ENCODE measurements at regions not wholly inside any gene's neighbourhood (a gene's known extent, or its start where the extent isn't known, plus 50 kb on each side); places are given as distances from the start of the nearest gene placed in this dataset.

GRCh38 chr4:11632483-11632882 lies 203.8 kb upstream of the HS3ST1 start:
- Histone ChIP-seq H4K20me1 (replicated peaks in 1 of 2; ENCODE audit: control insufficient read depth in 1 of 2, insufficient read depth in 2 of 2, low read length in 2 of 2) (no peaks in the 10 kb centered on the region), H2BK5ac (ENCODE audit: low read depth, low read length) (no peak overlapping the region), H2AK5ac (ENCODE audit: low read depth, low read length) (no peak overlapping the region), H3K4me2 (ENCODE audit: insufficient read depth in 1 of 2, low read depth in 2 of 2, low read length in 2 of 2) (no peak overlapping the region), H3K23ac (ENCODE audit: insufficient read length) (no peak overlapping the region), H2AFZ (ENCODE audit: low read length) (no peak overlapping the region), H3K56ac (replicated peaks; ENCODE audit: insufficient read length, low read depth, low read length) (no peak overlapping the region), H3K79me2 (ENCODE audit: control insufficient read depth in 1 of 2, insufficient read depth in 2 of 2, low read length in 2 of 2) (no peaks in the 10 kb centered on the region), H3K4me3 (ENCODE audit: extremely low read depth in 1 of 4, insufficient read depth in 2 of 4, low read depth in 3 of 4, low read length in 4 of 4) (no peak overlapping the region), H3K4me1 (replicated peaks in 1 of 4; ENCODE audit: control insufficient read depth in 3 of 4, insufficient read depth in 4 of 4, low read length in 3 of 4) (peaks cover 0 to 2% (median 1%) of the 10 kb centered on the region in 4 experiments; a peak in 1 of 7 replicates), H3K14ac (ENCODE audit: insufficient read length) (no peak overlapping the region), H3K27me3 (replicated peaks in 1 of 4; ENCODE audit: control insufficient read depth in 3 of 4, extremely low read depth in 1 of 4, insufficient read depth in 3 of 4, low read length in 3 of 4) (no peaks in the 10 kb centered on the region), H3K9ac (replicated peaks in 1 of 4; ENCODE audit: extremely low read depth in 1 of 4, low read depth in 3 of 4, low read length in 3 of 4) (no peak overlapping the region), H2BK12ac (ENCODE audit: low read depth, low read length) (no peak overlapping the region), H3K4ac (replicated peaks; ENCODE audit: insufficient read length, low read depth, low read length) (no peak overlapping the region), H3K9me3 (ENCODE audit: insufficient read depth in 2 of 2, low read depth in 1 of 2, low read length in 1 of 2) (no peaks in the 10 kb centered on the region), H3K36me3 (ENCODE audit: control insufficient read depth in 2 of 4, insufficient read depth in 4 of 4, low read length in 3 of 4) (no peaks in the 10 kb centered on the region), H4K8ac (ENCODE audit: extremely low read depth, insufficient read depth, low read length) (no peak overlapping the region), H3K23me2 (ENCODE audit: low read depth, low read length) (no peaks in the 10 kb centered on the region), H2BK15ac (ENCODE audit: low read length) (no peak overlapping the region), H3K18ac (ENCODE audit: extremely low read depth, low read length) (no peak overlapping the region), H2BK20ac (ENCODE audit: low read length) (no peak overlapping the region), H3K79me1 (ENCODE audit: low read depth, low read length) (no peaks in the 10 kb centered on the region), H4K5ac (ENCODE audit: insufficient read length, low read depth, low read length) (no peak overlapping the region), H4K91ac (replicated peaks; ENCODE audit: insufficient read length, low read length) (no peak overlapping the region), H3K27ac (ENCODE audit: low read depth, low read length) (no peak overlapping the region), H2BK120ac (replicated peaks; ENCODE audit: low read depth, low read length) (no peak overlapping the region)
- ChIA-PET CTCF (ENCODE audit: partially characterized antibody) (interaction anchor here (0.8 to 0.9 kb wide), 2 partner anchors 10 to 25 kb away, joined by 3 to 4 read pairs; no protein-coding TSS in a partner anchor), POLR2A (ENCODE audit: partially characterized antibody) (no interaction called here)
- FAIRE-seq: no peak
- DNase-seq (ENCODE audit: low read depth in 1 of 2, low spot score in 2 of 2): no peak
- WGBS, 2 experiments (ENCODE audit: extremely low coverage in 1 of 2, insufficient coverage in 1 of 2, insufficient read length in 1 of 2, insufficient replicate concordance in 2 of 2, low coverage in 1 of 2, low lambda C conversion rate in 2 of 2, missing lambda C conversion rate in 1 of 2): 83% methylated on average over 6 of the region's 6 CpGs; no CpG with 5 or more reads in 1 of the 2 experiments
- no peak for TF ChIP-seq MAFK (IDR thresholded peaks at IDR 0.05; ENCODE audit: low read depth, low read length)
- no peak for TF ChIP-seq ASH2L (IDR thresholded peaks at IDR 0.05; ENCODE audit: low read length)
- TF ChIP-seq CHD2 (IDR thresholded peaks at IDR 0.05; ENCODE audit: low read length): no peak
- no peak for TF ChIP-seq SIN3A (conservative IDR thresholded peaks at IDR 0.05 in 1 of 2, IDR thresholded peaks at IDR 0.05 in 1 of 2; ENCODE audit: low read depth in 1 of 2, low read length in 2 of 2)
- no peak for TF ChIP-seq RAD21 (IDR thresholded peaks at IDR 0.05 in 1 of 2, conservative IDR thresholded peaks at IDR 0.05 in 1 of 2; ENCODE audit: low read depth in 2 of 2, low read length in 2 of 2)
